CD8-positive, alpha-beta memory T cell (primary cell): ENCODE measurements at regions not wholly inside any gene's neighbourhood (a gene's known extent, or its start where the extent isn't known, plus 50 kb on each side); places are given as distances from the start of the nearest gene placed in this dataset.

Experiments
- CTCF ChIA-PET: fragments of 350-600 bp; sonication (Branson Sonifier 250); formaldehyde crosslinking; loops from one replicate; lab custom pipeline; 2021; ENCODE audit warnings: antibody characterized with exemption; lab: Charles Lee
- POLR2A ChIA-PET: fragments of 350-600 bp; sonication (Branson Sonifier 250); formaldehyde crosslinking; loops from one replicate; lab custom pipeline; 2021; ENCODE audit warnings: antibody characterized with exemption; lab: Charles Lee
- DNase-seq, 5 donors: peaks; one replicate each; pipeline versions ENCODE4 v3.0.0 to v3.0.0-alpha.2; 2020 to 2022; ENCODE audit warnings: mixed read lengths in 1 of 5
- H3K27ac ChIP-seq: one replicate; pipeline ENCODE4 v1.7.0; 2013; ENCODE audit warnings: low read depth, mild to moderate bottlenecking, low read length, moderate library complexity
- H3K27me3 ChIP-seq: 2 replicates; pipeline ENCODE4 v1.7.0; 2013; ENCODE audit warnings: low read length, mild to moderate bottlenecking; ENCODE audit not compliant: insufficient read depth, poor library complexity, severe bottlenecking
- H3K36me3 ChIP-seq: 2 replicates; pipeline ENCODE4 v1.7.0; 2013; ENCODE audit warnings: mild to moderate bottlenecking, low read length, moderate library complexity; ENCODE audit not compliant: insufficient read depth
- H3K4me1 ChIP-seq: 2 replicates; pipeline ENCODE4 v1.7.0; 2013; ENCODE audit warnings: mild to moderate bottlenecking, low read length, moderate library complexity; ENCODE audit not compliant: insufficient read depth
- H3K4me3 ChIP-seq: 2 replicates; pipeline ENCODE4 v1.7.0; 2013; ENCODE audit warnings: mild to moderate bottlenecking, low read length
- H3K9me3 ChIP-seq: 2 replicates; pipeline ENCODE4 v1.7.0; 2013; ENCODE audit warnings: mild to moderate bottlenecking, low read length
- H3K27ac Mint-ChIP-seq, 8 donors: one replicate each; pipeline ENCODE4 v1.8.0; 2020 to 2021; ENCODE audit warnings: mixed read lengths in 8 of 8, mild to moderate bottlenecking in 6 of 8, inconsistent platforms in 3 of 8, moderate library complexity in 3 of 8
- H3K27me3 Mint-ChIP-seq, 2 donors: one replicate each; pipeline ENCODE4 v1.8.0; 2020 to 2021; ENCODE audit warnings: mixed read lengths in 2 of 2, mild to moderate bottlenecking in 1 of 2, moderate library complexity in 1 of 2
- H3K36me3 Mint-ChIP-seq, 3 donors: one replicate each; pipeline ENCODE4 v1.8.0; 2020 to 2021; ENCODE audit warnings: mixed read lengths in 3 of 3, inconsistent platforms in 1 of 3, mild to moderate bottlenecking in 1 of 3
- H3K4me1 Mint-ChIP-seq, 3 donors: one replicate each; pipeline ENCODE4 v1.8.0; 2020 to 2021; ENCODE audit warnings: mixed read lengths in 3 of 3, inconsistent platforms in 1 of 3, mild to moderate bottlenecking in 1 of 3
- H3K4me3 Mint-ChIP-seq, 7 donors: one replicate each; pipeline ENCODE4 v1.8.0; 2020 to 2021; ENCODE audit warnings: mixed read lengths in 7 of 7, mild to moderate bottlenecking in 6 of 7, moderate library complexity in 4 of 7, inconsistent platforms in 2 of 7
- H3K9me3 Mint-ChIP-seq, 5 donors: one replicate each; pipeline ENCODE4 v1.8.0; 2020 to 2022; ENCODE audit warnings: mixed read lengths in 5 of 5, mild to moderate bottlenecking in 3 of 5, moderate library complexity in 2 of 5, inconsistent platforms in 1 of 5

DNA sequence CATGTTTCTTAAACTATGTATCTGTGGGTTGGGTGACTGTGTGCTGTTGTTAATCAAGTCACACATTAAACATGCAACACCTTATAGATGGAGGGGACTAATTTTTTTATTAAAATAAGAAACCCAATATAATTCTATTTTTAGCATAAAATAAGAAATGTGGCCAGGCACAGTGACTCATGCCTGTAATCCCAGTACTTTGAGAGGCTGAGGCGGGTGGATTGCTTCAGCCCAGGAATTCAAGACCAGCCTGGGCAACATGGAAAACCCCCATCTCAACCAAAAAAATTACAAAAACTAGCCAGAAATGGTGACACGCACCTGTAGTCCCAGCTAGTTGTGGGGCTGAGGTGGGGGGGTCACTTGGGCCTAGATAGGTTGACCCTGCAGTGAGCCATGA is 1021.0 kb downstream of the EPHA3 start:
- H3K36me3 ChIP-seq, result no peaks in the 10 kb centered on the region
- no peaks in the 10 kb centered on the region for H3K4me1 ChIP-seq
- H3K4me3 ChIP-seq, result no peak overlapping the region
- H3K4me3 Mint-ChIP-seq, result no peak overlapping the region
- DNase-seq, result no peak
- ChIA-PET POLR2A (no interaction called here), CTCF (no interaction called here)
- H3K27ac Mint-ChIP-seq, result no peak overlapping the region
- peaks cover 5 to 24% (median 16%) of the 10 kb centered on the region in 5 donors for H3K9me3 Mint-ChIP-seq
- no peak overlapping the region for H3K27ac ChIP-seq
- H3K27me3 ChIP-seq, result no peaks in the 10 kb centered on the region
- H3K36me3 Mint-ChIP-seq, result no peaks in the 10 kb centered on the region
- no peaks in the 10 kb centered on the region for H3K4me1 Mint-ChIP-seq
- H3K27me3 Mint-ChIP-seq, result no peaks in the 10 kb centered on the region
- H3K9me3 ChIP-seq, result peaks cover 2% of the 10 kb centered on the region

- no peaks in the 10 kb centered on the region for H3K4me1 Mint-ChIP-seq
- no peak overlapping the region for H3K4me3 ChIP-seq
- no peak overlapping the region for H3K27ac Mint-ChIP-seq
- no peaks in the 10 kb centered on the region for H3K27me3 Mint-ChIP-seq
- no peaks in the 10 kb centered on the region for H3K27me3 ChIP-seq
- no peaks in the 10 kb centered on the region for H3K36me3 Mint-ChIP-seq
- no peaks in the 10 kb centered on the region for H3K36me3 ChIP-seq
- DNase-seq, result no peak
- H3K4me1 ChIP-seq, result no peaks in the 10 kb centered on the region
- ChIA-PET CTCF (no interaction called here), POLR2A (no interaction called here)
- no peak overlapping the region for H3K27ac ChIP-seq
- peaks cover 5 to 27% (median 16%) of the 10 kb centered on the region in 5 donors for H3K9me3 Mint-ChIP-seq
- no peak overlapping the region for H3K4me3 Mint-ChIP-seq
- peaks cover 3% of the 10 kb centered on the region for H3K9me3 ChIP-seq
These were observed 1022.3 kb downstream of the EPHA3 start for GRCh38 chr3:90129730-90130129.

DNA sequence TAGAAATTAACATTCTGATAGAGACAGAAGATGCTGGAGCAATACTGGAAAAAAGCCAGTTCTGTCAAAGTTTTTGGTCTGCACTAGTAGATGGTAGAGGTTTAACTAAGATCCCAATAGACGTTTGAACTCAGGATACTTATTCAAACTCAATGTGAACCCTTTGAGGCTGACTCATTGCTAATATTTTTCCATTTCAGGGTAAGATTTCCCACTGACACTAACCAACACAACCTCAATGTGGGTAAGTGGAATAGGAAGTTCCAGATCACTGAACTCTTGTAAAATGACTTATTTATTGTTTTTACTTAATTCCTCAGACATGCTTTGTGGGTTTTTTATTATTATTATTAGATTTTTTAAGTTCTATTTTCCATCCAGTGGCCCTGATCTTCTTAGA is 1024.8 kb downstream of the EPHA3 start:
- Mint-ChIP-seq H3K27ac (no peak overlapping the region), H3K4me3 (no peak overlapping the region), H3K27me3 (no peaks in the 10 kb centered on the region), H3K36me3 (no peaks in the 10 kb centered on the region), H3K4me1 (no peaks in the 10 kb centered on the region), H3K9me3 (peaks cover 0 to 28% (median 8%) of the 10 kb centered on the region in 5 donors)
- Histone ChIP-seq H3K4me1 (no peaks in the 10 kb centered on the region), H3K36me3 (no peaks in the 10 kb centered on the region), H3K27me3 (no peaks in the 10 kb centered on the region), H3K4me3 (no peak overlapping the region), H3K9me3 (peaks cover 3% of the 10 kb centered on the region), H3K27ac (no peak overlapping the region)
- POLR2A ChIA-PET, result no interaction called here
- CTCF ChIA-PET, result no interaction called here
- DNase-seq, result no peak

DNA sequence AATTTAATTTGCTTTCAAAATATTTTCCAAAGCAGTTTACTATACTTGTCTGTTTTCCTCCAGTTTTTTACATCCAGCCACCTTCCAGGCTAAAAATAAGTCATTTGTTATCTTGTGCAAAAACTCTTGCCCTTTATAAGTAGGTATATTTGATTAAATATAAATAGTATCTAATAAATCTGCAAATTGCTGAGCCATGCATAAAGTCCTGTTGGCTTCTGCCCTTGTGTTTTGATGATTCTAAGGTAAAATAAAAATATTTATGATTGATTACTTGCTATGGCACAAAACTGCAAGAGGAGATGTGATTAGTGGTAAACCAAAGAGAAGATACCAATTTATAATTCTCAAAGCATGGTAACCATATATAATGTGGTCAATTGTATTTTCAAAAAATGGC is 1026.7 kb downstream of the EPHA3 start:
- Histone ChIP-seq H3K4me1 (no peaks in the 10 kb centered on the region), H3K36me3 (no peaks in the 10 kb centered on the region), H3K9me3 (peaks cover 3% of the 10 kb centered on the region), H3K27me3 (no peaks in the 10 kb centered on the region), H3K4me3 (no peak overlapping the region), H3K27ac (no peak overlapping the region)
- peaks cover 0 to 34% (median 8%) of the 10 kb centered on the region in 5 donors for H3K9me3 Mint-ChIP-seq
- no peaks in the 10 kb centered on the region for H3K27me3 Mint-ChIP-seq
- no peaks in the 10 kb centered on the region for H3K36me3 Mint-ChIP-seq
- no peak overlapping the region for H3K4me3 Mint-ChIP-seq
- DNase-seq, result no peak
- ChIA-PET POLR2A (no interaction called here), CTCF (no interaction called here)
- no peaks in the 10 kb centered on the region for H3K4me1 Mint-ChIP-seq
- no peak overlapping the region for H3K27ac Mint-ChIP-seq

- Mint-ChIP-seq H3K4me3 (no peak overlapping the region), H3K27me3 (no peaks in the 10 kb centered on the region), H3K9me3 (peaks cover 2 to 30% (median 6%) of the 10 kb centered on the region in 5 donors), H3K4me1 (no peaks in the 10 kb centered on the region), H3K27ac (no peak overlapping the region), H3K36me3 (no peaks in the 10 kb centered on the region)
- peaks cover 3% of the 10 kb centered on the region for H3K9me3 ChIP-seq
- ChIA-PET CTCF (no interaction called here), POLR2A (no interaction called here)
- no peaks in the 10 kb centered on the region for H3K36me3 ChIP-seq
- H3K27me3 ChIP-seq, result no peaks in the 10 kb centered on the region
- no peak for DNase-seq
- no peak overlapping the region for H3K27ac ChIP-seq
- no peaks in the 10 kb centered on the region for H3K4me1 ChIP-seq
- no peak overlapping the region for H3K4me3 ChIP-seq
These were observed 1029.2 kb downstream of the EPHA3 start for GRCh38 chr3:90136456-90137191.

DNA sequence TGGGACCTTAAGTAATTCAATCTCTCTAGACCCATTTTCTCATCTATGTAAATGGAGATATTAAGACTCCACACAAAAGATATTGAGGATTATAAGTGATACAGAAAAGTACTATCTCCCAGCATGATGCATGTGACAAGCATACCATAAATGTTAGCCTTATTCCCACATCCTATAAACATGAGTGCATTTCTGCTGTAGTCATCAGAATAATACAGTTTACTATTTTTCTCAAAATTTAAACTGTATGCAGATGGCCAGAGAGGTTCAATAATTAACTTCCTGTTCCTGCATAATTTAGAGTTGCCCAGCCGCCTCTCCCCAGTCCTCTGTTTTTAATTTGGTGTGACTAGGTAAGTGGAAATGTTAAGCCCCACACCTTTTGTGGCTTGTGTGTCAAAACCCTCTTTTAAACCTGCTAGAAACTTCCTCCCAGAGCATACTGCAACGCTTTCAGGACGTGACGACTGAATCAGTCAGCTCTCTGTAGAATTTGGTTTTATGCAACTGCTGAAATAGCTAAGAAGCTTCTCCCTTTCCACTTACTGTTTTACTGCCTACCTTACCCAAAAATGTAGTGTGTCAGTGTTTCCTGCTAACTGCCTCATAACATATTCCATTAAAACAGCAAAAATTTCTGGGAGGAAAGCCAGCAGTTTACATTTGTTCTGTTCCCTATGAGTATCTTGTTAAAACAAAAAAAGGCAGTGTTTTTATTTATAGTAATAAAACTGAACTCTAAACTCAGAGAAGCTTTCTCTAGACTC is 1037.9 kb downstream of the EPHA3 start:
- no peak for DNase-seq
- H3K4me1 Mint-ChIP-seq, result no peaks in the 10 kb centered on the region
- no peaks in the 10 kb centered on the region for H3K36me3 Mint-ChIP-seq
- ChIA-PET POLR2A (no interaction called here), CTCF (no interaction called here)
- no peaks in the 10 kb centered on the region for H3K36me3 ChIP-seq
- no peaks in the 10 kb centered on the region for H3K27me3 Mint-ChIP-seq
- H3K27ac ChIP-seq, result no peak overlapping the region
- H3K9me3 ChIP-seq, result no peaks in the 10 kb centered on the region
- H3K4me3 Mint-ChIP-seq, result no peak overlapping the region
- H3K9me3 Mint-ChIP-seq, result peaks cover 3 to 32% (median 8%) of the 10 kb centered on the region in 5 donors
- no peak overlapping the region for H3K4me3 ChIP-seq
- H3K4me1 ChIP-seq, result no peaks in the 10 kb centered on the region
- no peaks in the 10 kb centered on the region for H3K27me3 ChIP-seq
- no peak overlapping the region for H3K27ac Mint-ChIP-seq

DNA sequence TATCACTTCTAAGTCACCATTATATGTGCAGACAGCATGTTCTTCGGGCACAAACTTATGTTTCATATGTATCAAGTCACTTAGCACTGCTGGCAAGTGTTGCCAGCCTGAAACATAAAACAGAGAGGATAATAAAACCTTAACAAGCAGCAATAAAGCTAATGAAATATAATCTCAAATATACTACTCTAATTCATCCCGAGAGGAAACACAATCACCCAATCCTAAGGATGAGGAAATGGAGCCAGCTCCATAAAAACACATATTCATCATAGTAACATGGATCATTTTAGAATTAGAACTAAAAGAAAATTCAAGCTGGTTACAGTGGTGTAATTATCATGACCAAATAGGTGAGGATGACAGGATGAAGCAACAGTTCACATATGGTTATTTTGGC is 1072.7 kb downstream of the EPHA3 start:
- H3K27me3 Mint-ChIP-seq, result no peaks in the 10 kb centered on the region
- H3K9me3 Mint-ChIP-seq, result peaks cover 0 to 24% (median 7%) of the 10 kb centered on the region in 5 donors
- H3K4me3 Mint-ChIP-seq, result no peak overlapping the region
- Histone ChIP-seq H3K27me3 (no peaks in the 10 kb centered on the region), H3K36me3 (no peaks in the 10 kb centered on the region), H3K9me3 (no peaks in the 10 kb centered on the region), H3K4me3 (no peak overlapping the region), H3K4me1 (no peaks in the 10 kb centered on the region), H3K27ac (no peak overlapping the region)
- no peaks in the 10 kb centered on the region for H3K4me1 Mint-ChIP-seq
- DNase-seq, result no peak
- ChIA-PET CTCF (no interaction called here), POLR2A (no interaction called here)
- peaks cover 0 to 2% (median 0%) of the 10 kb centered on the region in 3 donors for H3K36me3 Mint-ChIP-seq
- no peak overlapping the region for H3K27ac Mint-ChIP-seq

DNA sequence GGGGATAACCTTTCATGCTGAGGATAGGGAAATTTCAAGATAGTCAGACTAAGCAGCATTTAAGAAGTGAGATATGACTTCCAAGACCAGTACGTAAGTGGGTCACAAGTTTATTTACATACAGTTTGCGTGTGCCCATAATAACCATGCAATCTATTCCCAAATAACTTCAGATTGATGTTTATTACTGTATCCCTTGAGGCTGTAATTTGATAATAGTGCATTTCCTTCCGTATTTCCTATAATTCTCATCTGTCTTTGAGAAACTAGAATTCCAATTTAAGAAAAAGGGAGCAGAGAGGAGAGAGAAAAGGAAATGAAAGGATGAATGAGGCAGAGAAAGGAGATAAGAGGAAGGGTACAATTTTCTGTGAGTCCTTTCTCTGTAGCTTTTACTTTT is 1073.1 kb downstream of the EPHA3 start:
- H3K4me3 Mint-ChIP-seq, result no peak overlapping the region
- no peaks in the 10 kb centered on the region for H3K4me1 Mint-ChIP-seq
- Histone ChIP-seq H3K4me1 (no peaks in the 10 kb centered on the region), H3K9me3 (no peaks in the 10 kb centered on the region), H3K36me3 (no peaks in the 10 kb centered on the region), H3K27ac (no peak overlapping the region), H3K27me3 (no peaks in the 10 kb centered on the region), H3K4me3 (no peak overlapping the region)
- no peak overlapping the region for H3K27ac Mint-ChIP-seq
- peaks cover 0 to 23% (median 7%) of the 10 kb centered on the region in 5 donors for H3K9me3 Mint-ChIP-seq
- peaks cover 0 to 2% (median 0%) of the 10 kb centered on the region in 3 donors for H3K36me3 Mint-ChIP-seq
- H3K27me3 Mint-ChIP-seq, result no peaks in the 10 kb centered on the region
- ChIA-PET POLR2A (no interaction called here), CTCF (no interaction called here)
- no peak for DNase-seq
